DMS153 (cell line): ENCODE measurements at regions not wholly inside any gene's neighbourhood (a gene's known extent, or its start where the extent isn't known, plus 50 kb on each side); places are given as distances from the start of the nearest gene placed in this dataset.

Source experiments
- DNase-seq: peaks from one replicate; lab custom pipeline; 2025; lab: John Stamatoyannopoulos, UW

GRCh38 chr1:219273088-219273686 is 99.5 kb downstream of the LYPLAL1 start:
- no peak for DNase-seq

- DNase-seq = no peak
Observed at GRCh38 chr1:219271818-219272535, 98.3 kb downstream of the LYPLAL1 start.

GRCh38 chr1:219269171-219269570 is 95.5 kb downstream of the LYPLAL1 start:
- DNase-seq = no peak

- no peak for DNase-seq
Observed at GRCh38 chr1:219266524-219266923, 92.8 kb downstream of the LYPLAL1 start.

GRCh38 chr1:219265026-219265515 is 91.4 kb downstream of the LYPLAL1 start:
- no peak for DNase-seq

GRCh38 chr1:219264561-219264960 is 90.9 kb downstream of the LYPLAL1 start:
- DNase-seq = no peak
